PFSK-1 (cell line): ENCODE measurements at regions not wholly inside any gene's neighbourhood (a gene's known extent, or its start where the extent isn't known, plus 50 kb on each side); places are given as distances from the start of the nearest gene placed in this dataset.

ENCODE experiments used
- FOXP2 ChIP-seq: optimal IDR thresholded peaks from 2 replicates; pipeline ENCODE3; 2011; ENCODE audit warnings: borderline replicate concordance, control low read depth, inconsistent platforms; ENCODE audit not compliant: insufficient read depth; ENCODE audit errors: extremely low read length, extremely low read depth
- POLR2AphosphoS5 ChIP-seq: IDR thresholded peaks from 2 replicates; pipeline ENCODE4 v1.6.1; 2012; ENCODE audit warnings: low read depth, mild to moderate bottlenecking, control low read depth, low read length, moderate library complexity
- SIN3A ChIP-seq: IDR thresholded peaks from 2 replicates; pipeline ENCODE4 v1.6.1; 2012; ENCODE audit warnings: mild to moderate bottlenecking, low read length, moderate library complexity, borderline replicate concordance; ENCODE audit not compliant: insufficient read depth
- TAF1 ChIP-seq: IDR thresholded peaks from 2 replicates; pipeline ENCODE4 v1.6.1; 2012; ENCODE audit warnings: low read length, control low read depth, borderline replicate concordance; ENCODE audit not compliant: insufficient read depth
- TF ChIP-seq, protein P1 (sequence below), 2 experiments: IDR thresholded peaks; 2 replicates each; pipeline versions ENCODE4 v1.6.1 to v1.8.0; 2011 to 2012; ENCODE audit warnings: low read depth in 2 of 2, low read length in 2 of 2, control low read depth in 1 of 2, inconsistent platforms in 1 of 2, mild to moderate bottlenecking in 1 of 2, moderate library complexity in 1 of 2; ENCODE audit not compliant: insufficient read depth in 1 of 2

DNA sequence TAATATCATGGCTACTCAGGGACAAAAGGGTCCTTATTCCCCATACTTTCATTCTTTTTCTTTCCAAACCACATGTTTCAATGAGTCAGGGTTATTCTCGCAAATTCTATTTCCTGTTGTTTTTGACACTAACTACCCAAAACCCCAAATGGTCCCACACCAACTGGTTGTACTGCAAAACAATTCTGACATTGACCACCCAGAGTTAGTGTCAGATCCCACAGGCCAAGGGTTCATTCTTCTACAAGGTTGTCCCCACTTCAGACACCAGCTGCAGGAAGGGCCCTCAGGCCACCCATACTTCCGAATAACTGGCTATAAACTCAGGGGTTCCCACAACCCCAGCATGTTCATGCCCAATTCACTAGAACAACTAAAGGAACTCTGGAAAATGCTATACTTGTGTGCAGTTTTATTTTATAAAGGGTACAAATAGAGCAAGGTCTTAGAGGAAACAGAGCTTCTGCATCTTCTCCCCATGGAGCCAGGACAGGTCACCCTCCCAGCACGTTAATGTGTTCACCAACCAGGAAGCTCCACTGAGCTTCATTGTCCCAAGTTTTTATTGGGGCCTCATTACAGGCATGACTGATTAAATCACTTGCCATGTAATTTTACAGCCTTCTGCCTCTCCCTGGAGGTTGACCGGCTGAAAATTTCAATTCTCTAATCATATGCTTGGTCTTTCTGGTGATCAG lies 334.8 kb downstream of the DRD1 start:
- TF ChIP-seq TAF1 = no peak
- TF ChIP-seq, protein P1, sequence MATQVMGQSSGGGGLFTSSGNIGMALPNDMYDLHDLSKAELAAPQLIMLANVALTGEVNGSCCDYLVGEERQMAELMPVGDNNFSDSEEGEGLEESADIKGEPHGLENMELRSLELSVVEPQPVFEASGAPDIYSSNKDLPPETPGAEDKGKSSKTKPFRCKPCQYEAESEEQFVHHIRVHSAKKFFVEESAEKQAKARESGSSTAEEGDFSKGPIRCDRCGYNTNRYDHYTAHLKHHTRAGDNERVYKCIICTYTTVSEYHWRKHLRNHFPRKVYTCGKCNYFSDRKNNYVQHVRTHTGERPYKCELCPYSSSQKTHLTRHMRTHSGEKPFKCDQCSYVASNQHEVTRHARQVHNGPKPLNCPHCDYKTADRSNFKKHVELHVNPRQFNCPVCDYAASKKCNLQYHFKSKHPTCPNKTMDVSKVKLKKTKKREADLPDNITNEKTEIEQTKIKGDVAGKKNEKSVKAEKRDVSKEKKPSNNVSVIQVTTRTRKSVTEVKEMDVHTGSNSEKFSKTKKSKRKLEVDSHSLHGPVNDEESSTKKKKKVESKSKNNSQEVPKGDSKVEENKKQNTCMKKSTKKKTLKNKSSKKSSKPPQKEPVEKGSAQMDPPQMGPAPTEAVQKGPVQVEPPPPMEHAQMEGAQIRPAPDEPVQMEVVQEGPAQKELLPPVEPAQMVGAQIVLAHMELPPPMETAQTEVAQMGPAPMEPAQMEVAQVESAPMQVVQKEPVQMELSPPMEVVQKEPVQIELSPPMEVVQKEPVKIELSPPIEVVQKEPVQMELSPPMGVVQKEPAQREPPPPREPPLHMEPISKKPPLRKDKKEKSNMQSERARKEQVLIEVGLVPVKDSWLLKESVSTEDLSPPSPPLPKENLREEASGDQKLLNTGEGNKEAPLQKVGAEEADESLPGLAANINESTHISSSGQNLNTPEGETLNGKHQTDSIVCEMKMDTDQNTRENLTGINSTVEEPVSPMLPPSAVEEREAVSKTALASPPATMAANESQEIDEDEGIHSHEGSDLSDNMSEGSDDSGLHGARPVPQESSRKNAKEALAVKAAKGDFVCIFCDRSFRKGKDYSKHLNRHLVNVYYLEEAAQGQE (IDR thresholded peaks at IDR 0.05; ENCODE audit: insufficient read depth in 1 of 2, low read depth in 2 of 2, low read length in 2 of 2) = no peak

DNA sequence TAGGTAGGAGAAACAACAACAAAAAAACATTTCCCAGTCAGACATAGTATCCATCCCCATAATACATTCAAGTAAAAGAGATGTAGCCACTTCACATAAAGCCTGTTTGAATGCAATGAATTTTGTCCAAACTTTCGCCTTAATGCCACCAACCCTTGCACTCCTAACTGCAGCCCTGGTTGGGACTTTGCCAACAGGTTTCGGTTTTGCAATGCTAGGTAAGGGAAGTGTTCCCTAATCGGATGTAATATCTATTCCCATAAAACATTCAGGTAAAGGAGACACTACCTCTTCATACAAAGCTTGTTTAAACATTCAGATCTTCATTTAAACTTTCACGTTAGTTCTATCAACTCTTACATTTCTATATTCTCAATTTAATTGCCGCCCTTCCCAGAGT lies 336.1 kb downstream of the DRD1 start:
- TF ChIP-seq POLR2AphosphoS5 = no peak

DNA sequence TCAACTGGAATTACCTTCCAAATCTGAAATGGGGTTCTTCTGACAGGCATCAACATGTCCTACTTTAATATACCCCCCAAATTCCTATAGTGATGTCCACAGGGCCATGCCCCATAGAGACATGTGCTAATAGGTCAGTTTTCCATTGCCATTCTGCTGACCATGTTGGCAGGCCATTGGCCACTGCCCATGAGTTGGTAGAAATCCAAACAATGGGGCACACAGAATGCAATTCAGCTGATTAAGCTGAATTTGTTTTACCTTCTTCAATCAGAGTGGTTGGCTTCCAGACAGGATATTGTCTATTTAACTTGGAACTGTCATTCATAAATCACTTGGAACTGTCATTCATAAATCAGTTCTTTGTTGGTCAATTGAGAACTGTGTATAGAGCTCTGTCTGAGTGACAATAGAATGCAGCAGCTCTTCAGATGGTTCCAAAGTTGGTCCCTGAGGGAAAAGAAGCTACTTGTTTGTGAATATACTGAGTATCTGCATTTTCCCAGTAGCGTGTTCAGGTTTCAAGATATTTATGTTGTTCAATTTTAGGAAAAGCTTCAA lies 336.9 kb downstream of the DRD1 start:
- no peak for TF ChIP-seq POLR2AphosphoS5
- TF ChIP-seq, protein P1 (IDR thresholded peaks at IDR 0.05; ENCODE audit: insufficient read depth in 1 of 2, low read depth in 2 of 2, low read length in 2 of 2) = no peak
- no peak for TF ChIP-seq FOXP2
- TF ChIP-seq TAF1 = no peak
- TF ChIP-seq SIN3A = no peak

DNA sequence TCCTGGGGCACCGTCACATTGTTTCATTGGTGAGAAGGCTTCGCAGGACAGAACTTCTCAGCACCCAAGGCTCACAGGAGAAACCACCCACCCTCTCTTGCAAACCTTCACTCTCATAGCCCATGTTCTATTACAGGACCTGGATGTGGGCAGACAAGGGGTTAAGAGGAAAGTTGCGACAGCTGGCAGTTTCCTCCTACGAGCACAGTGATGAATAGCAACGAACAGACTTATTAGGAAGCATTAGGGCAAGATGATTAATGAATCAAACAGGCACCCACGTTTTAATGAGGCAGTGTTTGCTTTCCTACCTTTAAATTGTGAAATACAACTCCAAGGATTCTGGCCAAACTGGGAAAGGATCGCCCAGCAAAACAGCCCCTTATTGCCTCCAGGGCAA lies 339.3 kb downstream of the DRD1 start:
- TF ChIP-seq, protein P1 (IDR thresholded peaks at IDR 0.05; ENCODE audit: insufficient read depth in 1 of 2, low read depth in 2 of 2, low read length in 2 of 2) = no peak
- TF ChIP-seq TAF1 = no peak
- TF ChIP-seq FOXP2 = no peak
- TF ChIP-seq SIN3A = no peak
- no peak for TF ChIP-seq POLR2AphosphoS5

DNA sequence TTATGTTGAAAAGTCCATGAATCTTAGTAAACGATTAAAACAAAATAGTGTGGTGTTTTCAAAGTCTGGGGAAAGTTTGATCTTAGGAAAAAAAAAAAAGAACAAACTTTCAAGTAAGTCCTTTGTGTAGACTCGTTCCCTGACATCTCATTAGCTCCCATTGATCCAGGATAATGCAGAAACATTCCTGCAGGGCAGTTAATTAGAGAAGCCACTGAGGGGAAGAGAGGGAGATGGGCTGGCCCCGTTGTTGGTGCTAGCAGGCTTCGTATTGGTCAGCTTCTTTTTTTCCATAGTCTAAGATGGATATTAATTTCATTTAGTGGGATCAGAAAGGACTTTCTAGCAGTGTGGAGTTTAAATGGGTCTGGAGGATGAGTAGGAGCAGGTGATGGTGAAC lies 340.2 kb downstream of the DRD1 start:
- TF ChIP-seq SIN3A = no peak
- TF ChIP-seq, protein P1 (IDR thresholded peaks at IDR 0.05; ENCODE audit: insufficient read depth in 1 of 2, low read depth in 2 of 2, low read length in 2 of 2) = no peak
- no peak for TF ChIP-seq TAF1
- TF ChIP-seq POLR2AphosphoS5 = no peak
- no peak for TF ChIP-seq FOXP2
